ENCODE measurements at regions not wholly inside any gene's neighbourhood (a gene's known extent, or its start where the extent isn't known, plus 50 kb on each side); places are given as distances from the start of the nearest gene placed in this dataset.

- TF ChIP-seq, protein P1, sequence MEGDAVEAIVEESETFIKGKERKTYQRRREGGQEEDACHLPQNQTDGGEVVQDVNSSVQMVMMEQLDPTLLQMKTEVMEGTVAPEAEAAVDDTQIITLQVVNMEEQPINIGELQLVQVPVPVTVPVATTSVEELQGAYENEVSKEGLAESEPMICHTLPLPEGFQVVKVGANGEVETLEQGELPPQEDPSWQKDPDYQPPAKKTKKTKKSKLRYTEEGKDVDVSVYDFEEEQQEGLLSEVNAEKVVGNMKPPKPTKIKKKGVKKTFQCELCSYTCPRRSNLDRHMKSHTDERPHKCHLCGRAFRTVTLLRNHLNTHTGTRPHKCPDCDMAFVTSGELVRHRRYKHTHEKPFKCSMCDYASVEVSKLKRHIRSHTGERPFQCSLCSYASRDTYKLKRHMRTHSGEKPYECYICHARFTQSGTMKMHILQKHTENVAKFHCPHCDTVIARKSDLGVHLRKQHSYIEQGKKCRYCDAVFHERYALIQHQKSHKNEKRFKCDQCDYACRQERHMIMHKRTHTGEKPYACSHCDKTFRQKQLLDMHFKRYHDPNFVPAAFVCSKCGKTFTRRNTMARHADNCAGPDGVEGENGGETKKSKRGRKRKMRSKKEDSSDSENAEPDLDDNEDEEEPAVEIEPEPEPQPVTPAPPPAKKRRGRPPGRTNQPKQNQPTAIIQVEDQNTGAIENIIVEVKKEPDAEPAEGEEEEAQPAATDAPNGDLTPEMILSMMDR (conservative IDR thresholded peaks at IDR 0.05 in 1 of 2, IDR thresholded peaks at IDR 0.05 in 1 of 2; ENCODE audit: extremely low read depth in 1 of 2, insufficient read depth in 1 of 2, low read depth in 1 of 2, low read length in 2 of 2): no peak
- TF ChIP-seq EZH2 (IDR thresholded peaks at IDR 0.05; ENCODE audit: borderline replicate concordance, low read length): no peak
Measured at GRCh38 chr4:67082746-67083145, 462.6 kb downstream of the CENPC start.
